ENCODE measurements at regions not wholly inside any gene's neighbourhood (a gene's known extent, or its start where the extent isn't known, plus 50 kb on each side); places are given as distances from the start of the nearest gene placed in this dataset.

GRCh38 chr2:83787189-83787588 is 671.9 kb downstream of the SUCLG1 start:
- no peak for DNase-seq (ENCODE audit: low read depth in 2 of 2)

- no peak for DNase-seq (ENCODE audit: low read depth in 2 of 2)
Observed at GRCh38 chr2:83786140-83786539, 672.9 kb downstream of the SUCLG1 start.

- no peak for DNase-seq (ENCODE audit: low read depth in 2 of 2)
Observed at GRCh38 chr2:83784947-83785346, 674.1 kb downstream of the SUCLG1 start.

- no peak for DNase-seq (ENCODE audit: low read depth in 2 of 2)
Observed at GRCh38 chr2:83784315-83784714, 674.8 kb downstream of the SUCLG1 start.

GRCh38 chr2:83782122-83782521 is 677.0 kb downstream of the SUCLG1 start:
- DNase-seq (ENCODE audit: low read depth in 2 of 2), result no peak

- no peak for DNase-seq (ENCODE audit: low read depth in 2 of 2)
Observed at GRCh38 chr2:83764447-83765005, 694.6 kb downstream of the SUCLG1 start.

- no peak for DNase-seq (ENCODE audit: low read depth in 2 of 2)
Observed at GRCh38 chr2:83757329-83757728, 701.8 kb downstream of the SUCLG1 start.

- DNase-seq (ENCODE audit: low read depth in 2 of 2), result no peak
Observed at GRCh38 chr2:83756219-83756618, 702.9 kb downstream of the SUCLG1 start.

- no peak for DNase-seq (ENCODE audit: low read depth in 2 of 2)
Observed at GRCh38 chr2:83747141-83747540, 711.9 kb downstream of the SUCLG1 start.

- DNase-seq (ENCODE audit: low read depth in 2 of 2), result no peak
Observed at GRCh38 chr2:83744855-83745254, 714.2 kb downstream of the SUCLG1 start.

GRCh38 chr2:83742117-83742782 is 716.8 kb downstream of the SUCLG1 start:
- DNase-seq (ENCODE audit: low read depth in 2 of 2), result no peak

GRCh38 chr2:83730223-83730622 is 728.9 kb downstream of the SUCLG1 start:
- no peak for DNase-seq (ENCODE audit: low read depth in 2 of 2)

- no peak for DNase-seq (ENCODE audit: low read depth in 2 of 2)
Observed at GRCh38 chr2:83725735-83726134, 733.3 kb downstream of the SUCLG1 start.

GRCh38 chr2:83705146-83705545 is 753.9 kb downstream of the SUCLG1 start:
- no peak for DNase-seq (ENCODE audit: low read depth in 2 of 2)

- no peak for DNase-seq (ENCODE audit: low read depth in 2 of 2)
Observed at GRCh38 chr2:83703598-83703997, 755.5 kb downstream of the SUCLG1 start.

- no peak for DNase-seq (ENCODE audit: low read depth in 2 of 2)
Observed at GRCh38 chr2:83696838-83697237, 762.2 kb downstream of the SUCLG1 start.

GRCh38 chr2:83695530-83695929 is 763.5 kb downstream of the SUCLG1 start:
- no peak for DNase-seq (ENCODE audit: low read depth in 2 of 2)

- DNase-seq (ENCODE audit: low read depth in 2 of 2), result no peak
Observed at GRCh38 chr2:83695037-83695436, 764.0 kb downstream of the SUCLG1 start.

GRCh38 chr2:83689402-83689801 is 769.7 kb downstream of the SUCLG1 start:
- DNase-seq (ENCODE audit: low read depth in 2 of 2), result no peak

GRCh38 chr2:83686863-83687262 is 772.2 kb downstream of the SUCLG1 start:
- DNase-seq (ENCODE audit: low read depth in 2 of 2), result no peak

- DNase-seq (ENCODE audit: low read depth in 2 of 2), result no peak
Observed at GRCh38 chr2:83674050-83674449, 785.0 kb downstream of the SUCLG1 start.

GRCh38 chr2:83665894-83666293 is 793.2 kb downstream of the SUCLG1 start:
- DNase-seq (ENCODE audit: low read depth in 2 of 2), result no peak

GRCh38 chr2:83665154-83665553 is 793.9 kb downstream of the SUCLG1 start:
- no peak for DNase-seq (ENCODE audit: low read depth in 2 of 2)

- no peak for DNase-seq (ENCODE audit: low read depth in 2 of 2)
Observed at GRCh38 chr2:83661711-83662110, 797.4 kb downstream of the SUCLG1 start.

Data from stimulated activated CD8-positive, alpha-beta memory T cell treated with anti-CD3 and anti-CD28 coated beads, Interleukin-2, amount 100 ng/mL, for 48 hours (primary cell).